IMR-90 (cell line): ENCODE measurements at regions not wholly inside any gene's neighbourhood (a gene's known extent, or its start where the extent isn't known, plus 50 kb on each side); places are given as distances from the start of the nearest gene placed in this dataset.

ENCODE experiments used
- ATAC-seq: fragments of 200-7000 bp; cut with Tn5 transposase; 2 replicates; pipeline ENCODE4 v1.9.1; 2020; ENCODE audit warnings: low read depth, mild to moderate bottlenecking, moderate library complexity
- BruUV-seq: library from RNA; stranded (reverse); fragments of 400-500 nt; replicated peaks from 2 replicates; lab custom pipeline; 2021; lab: Mats Ljungman, UMichigan
- CTCF ChIA-PET: fragments of 300-600 bp; formaldehyde crosslinking; extraction: SDS; loops from one replicate; lab custom pipeline; 2021; ENCODE audit warnings: antibody characterized with exemption; lab: Yijun Ruan, JAX
- POLR2A ChIA-PET: fragments of 300-600 bp; sonication (Branson Sonifier 250); formaldehyde crosslinking; loops from one replicate; lab custom pipeline; 2022; ENCODE audit warnings: antibody characterized with exemption; ENCODE audit not compliant: unreplicated experiment; lab: Charles Lee
- DNase-seq: peaks from one replicate; pipeline ENCODE4 v3.0.0; 2013
- H2AFZ ChIP-seq: replicated peaks from 2 replicates; pipeline ENCODE3; 2013; ENCODE audit warnings: low read length, mild to moderate bottlenecking; ENCODE audit not compliant: poor library complexity
- H2AK5ac ChIP-seq: 2 replicates; pipeline ENCODE4 v1.6.1; 2013; ENCODE audit warnings: low read depth, low read length, inconsistent platforms
- H2AK9ac ChIP-seq: replicated peaks from 2 replicates; pipeline ENCODE3; 2013; ENCODE audit warnings: mild to moderate bottlenecking, low read depth, low read length, moderate library complexity; ENCODE audit not compliant: poor library complexity
- H2BK120ac ChIP-seq: 2 replicates; pipeline ENCODE4 v1.6.1; 2013; ENCODE audit warnings: low read depth, low read length, inconsistent platforms
- H2BK15ac ChIP-seq: 3 replicates; pipeline ENCODE4 v1.6.1; 2013; ENCODE audit warnings: low read depth, low read length, inconsistent platforms
- H2BK20ac ChIP-seq: 2 replicates; pipeline ENCODE4 v1.6.1; 2013; ENCODE audit warnings: low read depth, mild to moderate bottlenecking, inconsistent platforms, low read length, moderate library complexity
- H2BK5ac ChIP-seq: 2 replicates; pipeline ENCODE4 v1.6.1; 2013; ENCODE audit warnings: mild to moderate bottlenecking, low read depth, low read length, inconsistent platforms; ENCODE audit not compliant: poor library complexity, severe bottlenecking
- H3K14ac ChIP-seq: replicated peaks from 2 replicates; pipeline ENCODE4 v1.6.1; 2013; ENCODE audit warnings: low read depth, low read length, inconsistent platforms
- H3K18ac ChIP-seq: 2 replicates; pipeline ENCODE4 v1.6.1; 2013; ENCODE audit warnings: low read depth, low read length, control low read depth
- H3K23ac ChIP-seq: 2 replicates; pipeline ENCODE4 v1.6.1; 2013; ENCODE audit warnings: low read depth, low read length, inconsistent platforms
- H3K27ac ChIP-seq: 2 replicates; pipeline ENCODE4 v1.5.1; 2013; ENCODE audit warnings: mild to moderate bottlenecking, control low read depth, low read length; ENCODE audit not compliant: insufficient read depth
- H3K27me3 ChIP-seq: 2 replicates; pipeline ENCODE4 v1.6.1; 2013; ENCODE audit warnings: low read length; ENCODE audit not compliant: control insufficient read depth, insufficient read depth
- H3K36me3 ChIP-seq: 2 replicates; pipeline ENCODE4 v1.6.1; 2013; ENCODE audit warnings: low read length, mixed read lengths; ENCODE audit not compliant: control insufficient read depth, insufficient read depth
- H3K4ac ChIP-seq: 2 replicates; pipeline ENCODE4 v1.6.1; 2013; ENCODE audit warnings: low read depth, low read length, inconsistent platforms
- H3K4me1 ChIP-seq: 2 replicates; pipeline ENCODE4 v1.6.1; 2013; ENCODE audit warnings: low read length, mixed read lengths; ENCODE audit not compliant: control insufficient read depth, insufficient read depth
- H3K4me2 ChIP-seq: 2 replicates; pipeline ENCODE4 v1.6.1; 2013; ENCODE audit warnings: low read depth, mild to moderate bottlenecking, control low read depth, low read length, moderate library complexity
- H3K4me3 ChIP-seq: 2 replicates; pipeline ENCODE4 v1.5.1; 2013; ENCODE audit warnings: low read depth, mild to moderate bottlenecking, control low read depth, low read length, moderate library complexity; ENCODE audit not compliant: insufficient read depth
- H3K56ac ChIP-seq: 2 replicates; pipeline ENCODE4 v1.6.1; 2013; ENCODE audit warnings: low read length, inconsistent platforms; ENCODE audit not compliant: insufficient read depth; ENCODE audit errors: extremely low read depth
- H3K79me1 ChIP-seq, 2 experiments: 2 replicates each; pipeline ENCODE4 v1.6.1; 2013; ENCODE audit warnings: low read length in 2 of 2, inconsistent platforms in 1 of 2, low read depth in 1 of 2
- H3K9ac ChIP-seq: 2 replicates; pipeline ENCODE4 v1.6.1; 2013; ENCODE audit warnings: low read depth, low read length, control low read depth
- H3K9me1 ChIP-seq: 2 replicates; pipeline ENCODE4 v1.6.1; 2013; ENCODE audit warnings: low read length, inconsistent platforms; ENCODE audit not compliant: insufficient read depth
- H3K9me3 ChIP-seq: 2 replicates; pipeline ENCODE4 v1.6.1; 2013; ENCODE audit warnings: low read length; ENCODE audit not compliant: control insufficient read depth, insufficient read depth
- H4K20me1 ChIP-seq: 2 replicates; pipeline ENCODE4 v1.6.1; 2013; ENCODE audit warnings: low read length, inconsistent platforms; ENCODE audit not compliant: insufficient read depth
- H4K5ac ChIP-seq: 2 replicates; pipeline ENCODE4 v1.6.1; 2013; ENCODE audit warnings: mild to moderate bottlenecking, low read depth, low read length, control low read depth
- H4K8ac ChIP-seq, 2 experiments: 2 replicates each; pipeline ENCODE4 v1.6.1; 2013; ENCODE audit warnings: low read depth in 2 of 2, low read length in 2 of 2, control low read depth in 1 of 2, inconsistent platforms in 1 of 2
- H4K91ac ChIP-seq: 2 replicates; pipeline ENCODE4 v1.6.1; 2013; ENCODE audit warnings: low read depth, low read length, inconsistent platforms; ENCODE audit not compliant: insufficient read depth
- BHLHE40 ChIP-seq: fragments of 150-350 bp; IDR thresholded peaks from 2 replicates; pipeline ENCODE4 v1.6.1; 2016; ENCODE audit warnings: mild to moderate bottlenecking, low read depth, low read length
- CEBPB ChIP-seq: IDR thresholded peaks from 2 replicates; pipeline ENCODE4 v1.6.1; 2012; ENCODE audit warnings: low read depth, low read length, improper control_type of control experiment
- CHD1 ChIP-seq: IDR thresholded peaks from 2 replicates; pipeline ENCODE4 v1.6.1; 2012; ENCODE audit warnings: low read depth, low read length, improper control_type of control experiment
- MAFK ChIP-seq: IDR thresholded peaks from 2 replicates; pipeline ENCODE4 v1.6.1; 2012; ENCODE audit warnings: low read depth, low read length, improper control_type of control experiment
- MAZ ChIP-seq: IDR thresholded peaks from 2 replicates; pipeline ENCODE4 v1.6.1; 2012; ENCODE audit warnings: low read depth, mild to moderate bottlenecking, low read length, improper control_type of control experiment, moderate library complexity, borderline replicate concordance
- NFE2L2 ChIP-seq: fragments of 150-350 bp; IDR thresholded peaks from 2 replicates; pipeline ENCODE4 v1.6.1; 2016; ENCODE audit warnings: low read depth, mild to moderate bottlenecking, low read length
- POLR2A ChIP-seq: IDR thresholded peaks from 2 replicates; pipeline ENCODE4 v1.6.1; 2012; ENCODE audit warnings: mild to moderate bottlenecking, low read depth, low read length
- RAD21 ChIP-seq: IDR thresholded peaks from 2 replicates; pipeline ENCODE4 v1.6.1; 2012; ENCODE audit warnings: low read length, improper control_type of control experiment
- RCOR1 ChIP-seq: IDR thresholded peaks from 2 replicates; pipeline ENCODE4 v1.6.1; 2012; ENCODE audit warnings: mild to moderate bottlenecking, low read length, improper control_type of control experiment; ENCODE audit not compliant: insufficient replicate concordance
- SMC3 ChIP-seq: fragments of 150-350 bp; IDR thresholded peaks from 2 replicates; pipeline ENCODE4 v1.6.1; 2016; ENCODE audit warnings: low read depth, mild to moderate bottlenecking, antibody characterized with exemption, low read length, moderate library complexity
- WGBS, 2 experiments: methylation state at CpG; one replicate each; pipeline versions ENCODE4 v1.1.5 to v1.1.7; 2013; ENCODE audit warnings: missing lambda C conversion rate in 2 of 2; ENCODE audit not compliant: insufficient read length in 1 of 2; ENCODE audit errors: extremely low coverage in 2 of 2; 5-methylcytosine and 5-hydroxymethylcytosine counted together
- dilution Hi-C: fragments of 300-500 bp; cut with HindIII; formaldehyde crosslinking; loops from one replicate; pipeline ENCODE4 v1.14.3; 2018; ENCODE audit warnings: low sequenced_read_pairs; ENCODE audit not compliant: unreplicated experiment
- in situ Hi-C: fragments of 300-500 bp; cut with MboI; formaldehyde crosslinking; loops from 3 replicates; pipeline ENCODE4 v1.14.3; 2019; ENCODE audit warnings: low sequenced_read_pairs, inconsistent platforms, mixed read lengths
- intact Hi-C: fragments of 100-400 bp; cut with micrococcal nuclease; formaldehyde crosslinking; loops from 2 replicates; pipeline ENCODE4 v1.10.0; 2022
- TF ChIP-seq, protein P1 (sequence below): fragments of 150-350 bp; IDR thresholded peaks from 2 replicates; pipeline ENCODE4 v1.6.1; 2017; ENCODE audit warnings: mild to moderate bottlenecking, antibody characterized with exemption, low read length, low read depth
- TF ChIP-seq, protein P2 (sequence below): conservative IDR thresholded peaks from 2 replicates; pipeline ENCODE4 v1.5.1; 2012; ENCODE audit warnings: mild to moderate bottlenecking, low read depth, low read length, improper control_type of control experiment
- TF ChIP-seq, protein P3 (sequence below): fragments of 150-350 bp; IDR thresholded peaks from 2 replicates; pipeline ENCODE4 v1.6.1; 2016; ENCODE audit warnings: low read depth, mild to moderate bottlenecking, low read length, moderate library complexity, borderline replicate concordance

DNA sequence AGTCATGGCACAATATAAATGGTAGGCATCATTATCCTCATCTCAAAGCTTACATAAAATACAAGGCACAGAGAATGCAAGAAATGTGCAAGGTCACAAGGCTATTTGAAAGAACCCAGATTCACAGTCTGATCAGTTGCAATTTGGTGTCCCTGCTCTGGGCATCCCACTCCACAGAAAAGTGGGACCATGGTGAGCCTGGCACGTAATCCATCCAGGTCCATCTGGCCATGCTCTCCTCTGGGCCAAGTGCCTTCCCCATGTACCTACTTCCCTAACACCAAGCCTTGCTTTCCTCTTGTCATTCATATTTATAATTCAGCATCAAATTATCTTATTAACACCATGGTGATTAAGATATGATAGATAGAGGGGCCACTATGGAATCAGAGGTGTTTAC is 390.0 kb downstream of the CDH11 start:
- no peak overlapping the region for H4K8ac ChIP-seq
- H2BK20ac ChIP-seq, result no peak overlapping the region
- H3K79me1 ChIP-seq, result no peaks in the 10 kb centered on the region
- no peak overlapping the region for H3K23ac ChIP-seq
- H2AK9ac ChIP-seq, result no peak overlapping the region
- no peak overlapping the region for H4K5ac ChIP-seq
- no peak overlapping the region for H3K27ac ChIP-seq
- in situ Hi-C loops (no loop called here), intact Hi-C loops (loop anchor here (10.0 kb wide), 1 partner anchor 383 kb away; no protein-coding TSS in a partner anchor), dilution Hi-C loops (no loop called here)
- WGBS, 2 experiments, result no CpG with 5 or more reads among the region's 1 CpG
- no peaks in the 10 kb centered on the region for H3K9me1 ChIP-seq
- DNase-seq (no peak), ATAC-seq (no peak)
- H3K14ac ChIP-seq, result no peak overlapping the region
- no peak overlapping the region for H3K4ac ChIP-seq
- no peaks in the 10 kb centered on the region for H3K27me3 ChIP-seq
- POLR2A ChIA-PET, result no interaction called here
- H3K36me3 ChIP-seq, result no peaks in the 10 kb centered on the region
- H3K18ac ChIP-seq, result no peak overlapping the region
- H2BK120ac ChIP-seq, result no peak overlapping the region
- H2BK15ac ChIP-seq, result no peak overlapping the region
- BruUV-seq, result no TSS peak
- H2AFZ ChIP-seq, result no peak overlapping the region
- no peak overlapping the region for H3K4me2 ChIP-seq
- no peak overlapping the region for H3K4me3 ChIP-seq
- H4K91ac ChIP-seq, result no peak overlapping the region
- no peak overlapping the region for H3K9ac ChIP-seq
- no peaks in the 10 kb centered on the region for H3K9me3 ChIP-seq
- H2AK5ac ChIP-seq, result no peak overlapping the region
- H2BK5ac ChIP-seq, result no peak overlapping the region
- H3K4me1 ChIP-seq, result no peaks in the 10 kb centered on the region
- TF ChIP-seq NFE2L2, result no peak
- no peak for TF ChIP-seq SMC3
- TF ChIP-seq MAFK, result no peak
- TF ChIP-seq, protein P1, sequence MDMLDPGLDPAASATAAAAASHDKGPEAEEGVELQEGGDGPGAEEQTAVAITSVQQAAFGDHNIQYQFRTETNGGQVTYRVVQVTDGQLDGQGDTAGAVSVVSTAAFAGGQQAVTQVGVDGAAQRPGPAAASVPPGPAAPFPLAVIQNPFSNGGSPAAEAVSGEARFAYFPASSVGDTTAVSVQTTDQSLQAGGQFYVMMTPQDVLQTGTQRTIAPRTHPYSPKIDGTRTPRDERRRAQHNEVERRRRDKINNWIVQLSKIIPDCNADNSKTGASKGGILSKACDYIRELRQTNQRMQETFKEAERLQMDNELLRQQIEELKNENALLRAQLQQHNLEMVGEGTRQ, result no peak
- TF ChIP-seq RCOR1, result no peak
- no peak for TF ChIP-seq MAZ
- TF ChIP-seq, protein P2, sequence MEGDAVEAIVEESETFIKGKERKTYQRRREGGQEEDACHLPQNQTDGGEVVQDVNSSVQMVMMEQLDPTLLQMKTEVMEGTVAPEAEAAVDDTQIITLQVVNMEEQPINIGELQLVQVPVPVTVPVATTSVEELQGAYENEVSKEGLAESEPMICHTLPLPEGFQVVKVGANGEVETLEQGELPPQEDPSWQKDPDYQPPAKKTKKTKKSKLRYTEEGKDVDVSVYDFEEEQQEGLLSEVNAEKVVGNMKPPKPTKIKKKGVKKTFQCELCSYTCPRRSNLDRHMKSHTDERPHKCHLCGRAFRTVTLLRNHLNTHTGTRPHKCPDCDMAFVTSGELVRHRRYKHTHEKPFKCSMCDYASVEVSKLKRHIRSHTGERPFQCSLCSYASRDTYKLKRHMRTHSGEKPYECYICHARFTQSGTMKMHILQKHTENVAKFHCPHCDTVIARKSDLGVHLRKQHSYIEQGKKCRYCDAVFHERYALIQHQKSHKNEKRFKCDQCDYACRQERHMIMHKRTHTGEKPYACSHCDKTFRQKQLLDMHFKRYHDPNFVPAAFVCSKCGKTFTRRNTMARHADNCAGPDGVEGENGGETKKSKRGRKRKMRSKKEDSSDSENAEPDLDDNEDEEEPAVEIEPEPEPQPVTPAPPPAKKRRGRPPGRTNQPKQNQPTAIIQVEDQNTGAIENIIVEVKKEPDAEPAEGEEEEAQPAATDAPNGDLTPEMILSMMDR, result no peak
- TF ChIP-seq CHD1, result no peak
- TF ChIP-seq BHLHE40, result no peak
- TF ChIP-seq RAD21, result no peak
- no peak for TF ChIP-seq POLR2A
- no peak for TF ChIP-seq CEBPB
- TF ChIP-seq, protein P3, sequence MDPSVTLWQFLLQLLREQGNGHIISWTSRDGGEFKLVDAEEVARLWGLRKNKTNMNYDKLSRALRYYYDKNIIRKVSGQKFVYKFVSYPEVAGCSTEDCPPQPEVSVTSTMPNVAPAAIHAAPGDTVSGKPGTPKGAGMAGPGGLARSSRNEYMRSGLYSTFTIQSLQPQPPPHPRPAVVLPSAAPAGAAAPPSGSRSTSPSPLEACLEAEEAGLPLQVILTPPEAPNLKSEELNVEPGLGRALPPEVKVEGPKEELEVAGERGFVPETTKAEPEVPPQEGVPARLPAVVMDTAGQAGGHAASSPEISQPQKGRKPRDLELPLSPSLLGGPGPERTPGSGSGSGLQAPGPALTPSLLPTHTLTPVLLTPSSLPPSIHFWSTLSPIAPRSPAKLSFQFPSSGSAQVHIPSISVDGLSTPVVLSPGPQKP, result no peak
- H4K20me1 ChIP-seq, result no peaks in the 10 kb centered on the region
- CTCF ChIA-PET, result no interaction called here
- no peak overlapping the region for H3K56ac ChIP-seq
